Mucosa of descending colon (tissue), 3 donors: ENCODE measurements at regions not wholly inside any gene's neighbourhood (a gene's known extent, or its start where the extent isn't known, plus 50 kb on each side); places are given as distances from the start of the nearest gene placed in this dataset.

Experiments used
- ATAC-seq: fragments of 200-7000 bp; cut with Tn5 transposase; one replicate; pipeline ENCODE4 v1.9.1; 2020; ENCODE audit warnings: mild to moderate bottlenecking, moderate library complexity
- DNase-seq, 3 donors: peaks; one replicate each; pipeline ENCODE4 v3.0.0-alpha.2; 2020
- H3K36me3 ChIP-seq: fragments of 200-600 bp; one replicate; pipeline ENCODE4 v1.8.0; 2021; ENCODE audit warnings: low read depth, mild to moderate bottlenecking
- H3K4me1 ChIP-seq: fragments of 200-600 bp; one replicate; pipeline ENCODE4 v1.8.0; 2021; ENCODE audit warnings: low read depth, mild to moderate bottlenecking
- H3K4me3 ChIP-seq: fragments of 200-600 bp; one replicate; pipeline ENCODE4 v1.8.0; 2021; ENCODE audit warnings: mild to moderate bottlenecking
- H3K9me3 ChIP-seq: fragments of 200-600 bp; one replicate; pipeline ENCODE4 v1.8.0; 2021; ENCODE audit warnings: mild to moderate bottlenecking
- CTCF ChIP-seq: fragments of 200-600 bp; IDR thresholded peaks from one replicate; pipeline ENCODE4 v1.8.0; 2022; ENCODE audit warnings: antibody characterized with exemption, mild to moderate bottlenecking
- intact Hi-C, 2 donors: fragments of 100-400 bp; cut with DNase I in 1 of 2; cut with micrococcal nuclease in 1 of 2; formaldehyde crosslinking; loops; one replicate each; pipeline versions ENCODE4 v1.11.0 to v1.11.1; 2022; cut with DNase I, micrococcal nuclease
- donor health status: DM: no; HTN: no; CAD: no; lungs with moderate emphysema.
- donor health status: DM: no; HTN: no; CAD: no.
- donor health status: DM: no; HTN: yes; CAD: no.

DNA sequence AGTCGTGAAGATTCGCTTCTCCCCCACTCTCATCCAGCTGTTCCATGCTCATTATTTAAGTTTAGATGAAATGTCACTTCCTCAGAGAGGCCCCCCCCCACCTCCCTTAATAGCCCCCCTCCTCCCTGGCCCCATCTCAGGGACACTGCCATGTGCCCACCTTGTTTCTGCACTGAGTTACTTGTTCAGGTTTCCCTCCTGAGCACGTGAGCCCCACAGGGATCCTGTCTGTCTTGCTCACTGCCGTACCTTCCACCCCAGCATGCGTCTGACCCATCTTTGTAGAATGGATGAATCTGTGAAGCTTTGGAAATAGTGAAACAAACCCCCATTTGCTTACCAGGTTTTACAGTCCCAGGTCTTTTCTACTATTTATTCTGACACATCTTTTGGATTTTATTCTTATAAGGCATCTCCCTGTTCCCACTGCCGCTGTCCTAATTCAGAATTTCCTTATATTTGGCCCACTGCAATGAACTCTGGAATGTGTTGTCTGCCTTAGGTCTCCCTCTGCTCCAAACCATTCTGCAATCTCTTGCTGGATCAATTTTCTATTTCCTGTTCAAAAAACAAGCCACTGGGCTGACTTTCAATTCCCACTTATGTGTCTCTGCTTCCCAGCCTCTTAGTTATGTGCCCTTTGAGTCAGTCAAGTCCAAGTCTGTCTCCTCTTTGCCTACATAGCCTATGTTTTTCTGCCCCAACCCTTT lies 136.5 kb upstream of the ECI2 start:
- Histone ChIP-seq H3K9me3 (no peaks in the 10 kb centered on the region), H3K4me3 (no peak overlapping the region), H3K36me3 (no peaks in the 10 kb centered on the region), H3K4me1 (no peaks in the 10 kb centered on the region)
- intact Hi-C loops = no loop called here
- ATAC-seq (no peak), DNase-seq (no peak)
- no peak for TF ChIP-seq CTCF

- Histone ChIP-seq H3K9me3 (no peaks in the 10 kb centered on the region), H3K36me3 (no peaks in the 10 kb centered on the region), H3K4me1 (no peaks in the 10 kb centered on the region), H3K4me3 (no peak overlapping the region)
- DNase-seq (no peak), ATAC-seq (no peak)
- TF ChIP-seq CTCF = no peak
- intact Hi-C loops = no loop called here
Observed at GRCh38 chr6:4270776-4271175, 135.4 kb upstream of the ECI2 start.

- Histone ChIP-seq H3K36me3 (no peaks in the 10 kb centered on the region), H3K9me3 (no peaks in the 10 kb centered on the region), H3K4me3 (no peak overlapping the region), H3K4me1 (no peaks in the 10 kb centered on the region)
- DNase-seq (no peak), ATAC-seq (no peak)
- intact Hi-C loops = no loop called here
- TF ChIP-seq CTCF = no peak
Observed at GRCh38 chr6:4270001-4270400, 134.6 kb upstream of the ECI2 start.

GRCh38 chr6:4268171-4268570 lies 132.8 kb upstream of the ECI2 start:
- Histone ChIP-seq H3K4me1 (no peaks in the 10 kb centered on the region), H3K9me3 (no peaks in the 10 kb centered on the region), H3K4me3 (no peak overlapping the region), H3K36me3 (no peaks in the 10 kb centered on the region)
- ATAC-seq (no peak), DNase-seq (no peak)
- intact Hi-C loops = no loop called here
- no peak for TF ChIP-seq CTCF

DNA sequence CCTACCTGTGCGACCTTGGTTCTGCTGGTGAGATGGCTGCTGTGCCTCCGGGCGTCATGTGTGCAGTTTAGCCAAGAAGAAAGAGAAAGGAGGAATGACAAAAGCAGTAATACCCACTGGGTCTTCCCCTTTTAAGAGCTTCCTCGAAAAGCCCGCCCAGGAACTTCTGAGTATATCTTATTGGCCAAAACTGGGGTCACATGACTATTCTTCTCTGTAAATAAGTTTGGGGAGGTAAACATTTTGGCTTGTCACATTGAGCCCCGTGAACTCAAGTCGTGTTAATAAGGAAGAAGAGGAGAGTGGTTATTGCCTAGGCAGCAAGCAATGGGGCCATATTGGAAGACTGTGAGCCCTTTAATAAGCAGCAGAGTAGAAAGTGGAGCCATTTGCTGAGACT lies 130.4 kb upstream of the ECI2 start:
- no peak overlapping the region for H3K4me3 ChIP-seq
- TF ChIP-seq CTCF = no peak
- no peaks in the 10 kb centered on the region for H3K4me1 ChIP-seq
- ATAC-seq (no peak), DNase-seq (no peak)
- intact Hi-C loops = no loop called here
- H3K9me3 ChIP-seq = no peaks in the 10 kb centered on the region
- no peaks in the 10 kb centered on the region for H3K36me3 ChIP-seq

- Histone ChIP-seq H3K9me3 (no peaks in the 10 kb centered on the region), H3K4me3 (no peak overlapping the region), H3K36me3 (no peaks in the 10 kb centered on the region), H3K4me1 (no peaks in the 10 kb centered on the region)
- DNase-seq = no peak
- no peak for TF ChIP-seq CTCF
- intact Hi-C loops = no loop called here
- ATAC-seq = no peak
Observed at GRCh38 chr6:4264601-4265000, 129.2 kb upstream of the ECI2 start.
